Progenitor cell of endocrine pancreas (in vitro differentiated cells): ENCODE measurements at regions not wholly inside any gene's neighbourhood (a gene's known extent, or its start where the extent isn't known, plus 50 kb on each side); places are given as distances from the start of the nearest gene placed in this dataset.

Experiments used
- DNase-seq: peaks from one replicate; pipeline ENCODE4 v3.0.0; 2021; ENCODE audit warnings: low spot score; ENCODE audit not compliant: unreplicated experiment
- H3K27ac Mint-ChIP-seq: 2 replicates; pipeline ENCODE4 v1.8.0; 2021; ENCODE audit warnings: mild to moderate bottlenecking, moderate library complexity, mixed read lengths
- H3K27me3 Mint-ChIP-seq: 2 replicates; pipeline ENCODE4 v1.8.0; 2021; ENCODE audit warnings: mixed read lengths
- H3K36me3 Mint-ChIP-seq: 2 replicates; pipeline ENCODE4 v1.8.0; 2022; ENCODE audit warnings: mixed read lengths; ENCODE audit not compliant: insufficient read depth
- H3K4me1 Mint-ChIP-seq: 2 replicates; pipeline ENCODE4 v1.8.0; 2021; ENCODE audit warnings: low read depth, mixed read lengths
- H3K4me3 Mint-ChIP-seq: 2 replicates; pipeline ENCODE4 v1.8.0; 2021; ENCODE audit warnings: low read depth, mild to moderate bottlenecking, moderate library complexity, mixed read lengths
- H3K9me3 Mint-ChIP-seq: 2 replicates; pipeline ENCODE4 v1.8.0; 2021; ENCODE audit warnings: low read depth, mixed read lengths
- CTCF ChIP-seq: fragments of 200-600 bp; sonication (generic); IDR thresholded peaks from one replicate; pipeline ENCODE4 v1.5.0; 2021; ENCODE audit warnings: antibody characterized with exemption, mild to moderate bottlenecking; ENCODE audit not compliant: unreplicated experiment

GRCh38 chr14:25570483-25570882 is 520.5 kb upstream of the STXBP6 start:
- no peak for TF ChIP-seq CTCF
- H3K27ac Mint-ChIP-seq, result no peak overlapping the region
- peaks cover 13% of the 10 kb centered on the region for H3K9me3 Mint-ChIP-seq
- DNase-seq, result no peak
- no peak overlapping the region for H3K4me3 Mint-ChIP-seq
- no peaks in the 10 kb centered on the region for H3K4me1 Mint-ChIP-seq
- no peaks in the 10 kb centered on the region for H3K36me3 Mint-ChIP-seq
- H3K27me3 Mint-ChIP-seq, result no peaks in the 10 kb centered on the region

GRCh38 chr14:25557466-25557865 is 507.5 kb upstream of the STXBP6 start:
- Mint-ChIP-seq H3K4me3 (no peak overlapping the region), H3K36me3 (no peaks in the 10 kb centered on the region), H3K27me3 (no peaks in the 10 kb centered on the region), H3K4me1 (no peaks in the 10 kb centered on the region), H3K27ac (no peak overlapping the region), H3K9me3 (peaks cover 3% of the 10 kb centered on the region)
- DNase-seq, result no peak
- TF ChIP-seq CTCF, result no peak

GRCh38 chr14:25552826-25553225 is 502.9 kb upstream of the STXBP6 start:
- no peak overlapping the region for H3K4me3 Mint-ChIP-seq
- H3K27ac Mint-ChIP-seq, result no peak overlapping the region
- no peaks in the 10 kb centered on the region for H3K27me3 Mint-ChIP-seq

GRCh38 chr14:25551674-25552073 is 501.7 kb upstream of the STXBP6 start:
- H3K9me3 Mint-ChIP-seq, result peaks cover 3% of the 10 kb centered on the region
- H3K36me3 Mint-ChIP-seq, result no peaks in the 10 kb centered on the region
- no peak for DNase-seq
- H3K27me3 Mint-ChIP-seq, result no peaks in the 10 kb centered on the region
- no peak overlapping the region for H3K4me3 Mint-ChIP-seq
- H3K4me1 Mint-ChIP-seq, result peaks cover 7% of the 10 kb centered on the region
- TF ChIP-seq CTCF, result no peak
- no peak overlapping the region for H3K27ac Mint-ChIP-seq

More at GRCh38 chr14:25552826-25553225, 502.9 kb upstream of the STXBP6 start:
- no peak for DNase-seq
- peaks cover 5% of the 10 kb centered on the region for H3K4me1 Mint-ChIP-seq
- no peaks in the 10 kb centered on the region for H3K36me3 Mint-ChIP-seq
- H3K9me3 Mint-ChIP-seq, result peaks cover 3% of the 10 kb centered on the region
- TF ChIP-seq CTCF, result no peak

GRCh38 chr14:25546826-25547225 is 496.9 kb upstream of the STXBP6 start:
- H3K4me1 Mint-ChIP-seq, result peaks cover 7% of the 10 kb centered on the region
- H3K27ac Mint-ChIP-seq, result no peak overlapping the region
- TF ChIP-seq CTCF, result no peak
- H3K27me3 Mint-ChIP-seq, result no peaks in the 10 kb centered on the region
- H3K36me3 Mint-ChIP-seq, result no peaks in the 10 kb centered on the region
- no peaks in the 10 kb centered on the region for H3K9me3 Mint-ChIP-seq
- DNase-seq, result no peak
- no peak overlapping the region for H3K4me3 Mint-ChIP-seq
